ENCODE measurements at regions not wholly inside any gene's neighbourhood (a gene's known extent, or its start where the extent isn't known, plus 50 kb on each side); places are given as distances from the start of the nearest gene placed in this dataset.

DNA sequence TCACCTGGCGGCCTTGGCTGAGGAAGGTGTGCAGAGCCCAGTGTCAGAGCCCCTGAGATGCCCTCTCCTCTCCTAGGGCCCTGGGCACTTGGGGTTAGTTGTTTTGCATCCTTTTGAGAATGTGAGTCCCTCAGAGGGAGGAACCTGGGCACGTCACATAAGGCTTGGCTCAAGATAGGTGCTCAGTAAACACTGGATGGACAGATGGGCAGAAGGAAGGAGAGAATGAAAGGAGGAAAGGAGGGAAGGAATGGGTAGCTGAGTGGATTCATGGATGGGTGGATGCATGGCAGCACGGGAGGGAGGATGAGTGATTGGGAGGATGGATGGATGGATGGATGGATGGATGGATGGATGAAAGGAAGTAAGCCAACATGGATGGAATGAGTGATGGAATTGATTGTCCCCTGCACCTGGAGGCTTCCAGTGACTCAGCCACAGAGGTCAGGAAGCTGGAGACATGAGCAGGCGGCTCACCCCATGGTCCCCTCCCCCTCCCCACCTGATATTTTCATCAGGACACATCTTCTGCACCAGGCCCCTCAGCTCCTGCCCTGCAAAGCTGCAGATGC, 62.2 kb downstream of the IGLL1 start:
- no peak for DNase-seq
- Histone ChIP-seq H3K9me3 (no peaks in the 10 kb centered on the region), H3K4me1 (peaks cover 13% of the 10 kb centered on the region), H3K4me3 (no peak overlapping the region), H3K27ac (no peak overlapping the region), H3K36me3 (no peaks in the 10 kb centered on the region), H3K27me3 (no peaks in the 10 kb centered on the region)
- TF ChIP-seq, protein P1, sequence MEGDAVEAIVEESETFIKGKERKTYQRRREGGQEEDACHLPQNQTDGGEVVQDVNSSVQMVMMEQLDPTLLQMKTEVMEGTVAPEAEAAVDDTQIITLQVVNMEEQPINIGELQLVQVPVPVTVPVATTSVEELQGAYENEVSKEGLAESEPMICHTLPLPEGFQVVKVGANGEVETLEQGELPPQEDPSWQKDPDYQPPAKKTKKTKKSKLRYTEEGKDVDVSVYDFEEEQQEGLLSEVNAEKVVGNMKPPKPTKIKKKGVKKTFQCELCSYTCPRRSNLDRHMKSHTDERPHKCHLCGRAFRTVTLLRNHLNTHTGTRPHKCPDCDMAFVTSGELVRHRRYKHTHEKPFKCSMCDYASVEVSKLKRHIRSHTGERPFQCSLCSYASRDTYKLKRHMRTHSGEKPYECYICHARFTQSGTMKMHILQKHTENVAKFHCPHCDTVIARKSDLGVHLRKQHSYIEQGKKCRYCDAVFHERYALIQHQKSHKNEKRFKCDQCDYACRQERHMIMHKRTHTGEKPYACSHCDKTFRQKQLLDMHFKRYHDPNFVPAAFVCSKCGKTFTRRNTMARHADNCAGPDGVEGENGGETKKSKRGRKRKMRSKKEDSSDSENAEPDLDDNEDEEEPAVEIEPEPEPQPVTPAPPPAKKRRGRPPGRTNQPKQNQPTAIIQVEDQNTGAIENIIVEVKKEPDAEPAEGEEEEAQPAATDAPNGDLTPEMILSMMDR (IDR thresholded peaks at IDR 0.05), result no peak
- intact Hi-C loops (cut with DNase I), result no loop called here
- no peak for ATAC-seq

DNA sequence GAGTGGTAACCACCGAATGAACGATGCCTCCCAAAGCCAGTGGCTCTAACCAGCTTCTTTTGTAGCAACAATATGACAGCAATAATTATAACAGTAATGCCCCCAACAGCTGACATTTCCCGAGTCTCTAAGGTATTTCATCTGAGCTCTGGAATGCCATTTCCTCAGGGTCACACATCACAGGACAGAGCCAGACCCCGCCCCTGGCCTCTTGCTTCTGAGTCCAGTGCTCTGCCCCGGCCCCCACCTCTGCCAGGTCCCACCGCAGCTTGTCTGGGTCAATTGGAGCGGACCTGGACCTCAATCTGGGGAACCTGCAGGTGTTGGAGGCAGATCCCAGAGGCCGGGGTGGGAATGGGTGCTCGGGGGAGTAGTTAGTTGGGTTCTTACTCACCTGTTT, 63.8 kb downstream of the IGLL1 start:
- intact Hi-C loops (cut with DNase I), result no loop called here
- Histone ChIP-seq H3K4me1 (peaks cover 7% of the 10 kb centered on the region), H3K9me3 (no peaks in the 10 kb centered on the region), H3K27me3 (no peaks in the 10 kb centered on the region), H3K4me3 (no peak overlapping the region), H3K27ac (no peak overlapping the region), H3K36me3 (no peaks in the 10 kb centered on the region)
- TF ChIP-seq, protein P1 (IDR thresholded peaks at IDR 0.05), result no peak
- ATAC-seq (no peak), DNase-seq (no peak)

DNA sequence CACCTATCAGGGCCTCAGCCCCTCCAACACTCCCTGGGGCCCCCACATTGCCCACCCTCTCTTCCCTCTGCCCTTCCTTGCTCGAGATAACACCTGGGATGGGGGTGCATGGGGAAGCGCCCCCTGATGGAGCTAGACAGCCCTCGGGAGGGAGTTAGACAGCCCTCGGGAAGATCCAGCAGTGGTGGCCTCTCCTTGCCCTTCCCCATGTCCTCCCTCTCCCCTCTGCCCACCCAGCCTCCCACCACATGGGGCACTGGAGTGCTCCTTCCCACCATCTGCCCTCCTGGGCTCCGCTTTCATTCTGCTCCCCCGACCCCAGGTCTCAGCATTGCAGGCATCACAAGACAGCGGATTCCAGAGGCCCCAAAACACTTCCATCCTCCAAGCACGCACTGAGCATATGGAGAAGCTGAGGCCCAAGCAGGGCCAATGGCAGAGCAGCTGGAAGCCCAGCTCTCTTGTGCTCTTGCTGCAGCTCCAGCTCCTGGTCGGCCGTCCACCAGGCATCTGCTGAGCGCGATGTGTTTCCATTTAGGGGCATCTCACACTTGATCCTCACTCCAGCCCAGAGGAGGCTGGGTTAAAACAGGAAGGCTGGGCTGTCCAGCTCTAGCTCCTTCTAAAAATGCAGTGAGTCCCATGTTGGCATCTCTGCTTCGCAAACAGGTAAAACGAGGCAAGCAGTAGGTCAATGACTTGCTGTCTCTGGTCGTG, 65.6 kb downstream of the IGLL1 start:
- H3K4me1 ChIP-seq, result no peaks in the 10 kb centered on the region
- TF ChIP-seq, protein P1 (IDR thresholded peaks at IDR 0.05), result no peak
- no peaks in the 10 kb centered on the region for H3K27me3 ChIP-seq
- H3K4me3 ChIP-seq, result no peak overlapping the region
- intact Hi-C loops (cut with DNase I), result no loop called here
- H3K9me3 ChIP-seq, result no peaks in the 10 kb centered on the region
- ATAC-seq (no peak), DNase-seq (no peak)
- no peak overlapping the region for H3K27ac ChIP-seq
- no peaks in the 10 kb centered on the region for H3K36me3 ChIP-seq

DNA sequence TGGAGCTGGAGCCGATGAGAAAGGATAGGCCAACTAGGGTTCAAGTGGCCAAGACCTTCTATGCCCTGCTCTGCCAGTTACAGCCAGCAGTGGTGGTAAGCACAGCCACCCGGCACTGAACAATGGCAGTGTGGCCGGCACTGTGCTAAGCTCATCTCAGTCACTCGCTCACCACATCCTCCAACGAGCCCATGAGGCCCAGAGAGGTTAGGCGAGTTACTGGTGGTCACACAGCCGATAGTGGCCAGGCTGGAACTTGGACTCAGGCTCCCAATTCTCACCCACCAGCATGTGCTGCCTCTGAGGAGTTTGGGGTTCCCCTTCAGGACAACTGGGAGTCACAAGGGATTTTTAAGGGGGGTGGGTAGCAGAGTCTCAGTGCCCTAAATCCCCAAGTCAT, 66.4 kb downstream of the IGLL1 start:
- no peaks in the 10 kb centered on the region for H3K4me1 ChIP-seq
- intact Hi-C loops (cut with DNase I), result no loop called here

DNA sequence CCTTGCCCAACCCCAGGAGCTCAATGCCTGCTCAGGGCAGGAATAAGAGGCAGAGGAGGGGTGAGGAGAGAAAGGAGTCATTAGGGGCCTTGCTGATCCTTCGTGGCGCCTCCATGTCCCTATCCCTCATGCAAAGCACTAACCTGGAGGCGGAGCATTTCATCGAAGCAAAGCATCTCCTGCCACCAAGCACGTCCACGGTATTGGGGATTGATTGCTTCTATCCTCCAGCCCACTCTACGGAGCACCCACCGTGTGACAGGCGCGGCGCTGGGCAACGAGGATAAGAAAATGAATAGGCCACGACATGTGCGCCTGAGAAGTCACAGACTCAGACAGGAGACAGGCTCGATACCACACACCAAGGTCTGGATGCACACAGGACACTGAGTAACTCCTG, 67.0 kb downstream of the IGLL1 start:
- H3K9me3 ChIP-seq, result no peaks in the 10 kb centered on the region
- no peak for ATAC-seq
- H3K27ac ChIP-seq, result no peak overlapping the region
- TF ChIP-seq, protein P1 (IDR thresholded peaks at IDR 0.05), result no peak
- intact Hi-C loops (cut with DNase I), result no loop called here
- H3K4me3 ChIP-seq, result no peak overlapping the region
- H3K27me3 ChIP-seq, result no peaks in the 10 kb centered on the region
- H3K4me1 ChIP-seq, result no peaks in the 10 kb centered on the region
- no peaks in the 10 kb centered on the region for H3K36me3 ChIP-seq
- DNase-seq, result no peak

More for the DNA sequence above, 66.4 kb downstream of the IGLL1 start:
- H3K36me3 ChIP-seq, result no peaks in the 10 kb centered on the region
- DNase-seq, result no peak
- H3K27ac ChIP-seq, result no peak overlapping the region
- H3K9me3 ChIP-seq, result no peaks in the 10 kb centered on the region
- no peak for ATAC-seq
- H3K4me3 ChIP-seq, result no peak overlapping the region
- TF ChIP-seq, protein P1 (IDR thresholded peaks at IDR 0.05), result no peak
- H3K27me3 ChIP-seq, result no peaks in the 10 kb centered on the region

Data from upper lobe of right lung (tissue), 1 donor.